Hindlimb muscle (tissue), 1 donor: ENCODE measurements at regions not wholly inside any gene's neighbourhood (a gene's known extent, or its start where the extent isn't known, plus 50 kb on each side); places are given as distances from the start of the nearest gene placed in this dataset.

Experiments
- DNase-seq: peaks from one replicate; pipeline ENCODE4 v3.0.0-alpha.2; 2013

DNA sequence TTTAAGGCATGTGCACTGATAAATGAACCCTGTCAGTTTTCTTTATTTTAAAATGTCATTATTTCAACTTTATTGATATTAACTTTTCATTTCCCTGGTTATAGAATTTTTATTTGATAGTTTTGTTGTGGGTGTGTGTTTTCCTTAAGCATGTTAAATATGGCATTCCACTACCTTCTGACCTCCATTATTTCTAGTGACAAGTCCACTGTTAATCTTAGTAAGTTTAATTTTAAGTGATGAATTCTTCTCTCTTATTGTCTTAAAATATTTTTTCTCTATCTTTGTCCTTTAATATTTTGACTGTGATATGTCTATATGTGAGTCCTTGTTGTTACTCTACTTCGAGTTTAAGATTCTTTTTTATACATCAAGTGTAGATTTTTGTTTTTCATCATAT is 685.7 kb downstream of the GALR1 start:
- DNase-seq: no peak

DNA sequence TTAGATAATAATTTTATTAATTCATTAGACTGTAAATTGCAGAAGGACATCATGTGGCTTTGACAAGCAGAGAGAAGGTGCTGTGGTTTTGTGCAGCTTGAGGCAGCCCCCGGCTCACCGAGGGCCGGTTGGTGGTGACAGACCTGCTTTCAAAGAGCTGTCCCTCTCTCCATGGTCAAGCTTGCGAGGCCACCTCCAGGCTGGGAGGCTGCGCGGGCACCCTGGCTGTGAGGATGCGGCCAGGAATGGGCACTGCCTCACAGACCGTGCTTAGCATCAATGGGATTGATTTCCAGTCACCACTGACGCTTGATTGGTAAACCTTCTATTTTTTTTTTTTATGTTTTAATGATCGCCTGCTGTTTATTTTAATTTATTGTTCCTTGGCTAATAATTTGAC is 690.9 kb downstream of the GALR1 start:
- no peak for DNase-seq

DNA sequence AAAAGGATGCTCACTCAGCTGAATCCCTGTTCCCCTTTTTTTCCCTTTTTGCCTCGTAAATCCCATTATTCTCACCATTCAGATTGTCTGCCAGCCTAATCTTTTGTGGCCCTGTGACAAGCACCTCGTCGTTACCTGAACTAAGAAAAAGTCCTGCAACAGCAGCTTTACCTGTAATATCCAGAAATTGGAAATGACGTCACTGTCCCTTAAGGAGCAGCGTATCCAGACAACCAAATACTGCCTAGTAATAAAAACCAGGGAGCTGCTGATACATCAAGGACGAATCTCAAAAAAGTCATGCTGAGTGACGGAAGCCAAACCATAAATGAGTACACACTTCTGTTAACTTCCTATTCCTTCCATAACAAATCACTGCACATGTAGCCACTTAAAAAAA is 694.9 kb downstream of the GALR1 start:
- DNase-seq: no peak

DNA sequence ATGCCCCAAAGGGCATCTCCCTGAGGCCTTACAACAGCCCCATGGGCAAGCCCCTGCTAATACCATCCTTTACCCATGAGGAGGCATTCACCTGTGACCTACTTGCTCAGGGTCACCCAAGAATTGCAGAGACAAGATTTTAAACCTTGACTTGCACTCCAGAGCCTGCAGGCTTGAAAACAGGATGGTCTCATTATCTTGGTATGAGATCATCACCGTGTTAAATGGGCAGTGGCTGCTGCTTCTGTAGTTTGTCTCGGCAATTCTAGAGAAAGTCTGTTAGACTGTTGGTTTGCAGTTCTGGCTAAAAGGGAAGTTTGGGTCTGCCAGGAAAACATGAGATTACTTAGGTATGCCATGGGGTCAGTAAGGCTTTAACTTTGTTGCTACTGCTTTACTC is 698.9 kb downstream of the GALR1 start:
- DNase-seq: no peak

DNA sequence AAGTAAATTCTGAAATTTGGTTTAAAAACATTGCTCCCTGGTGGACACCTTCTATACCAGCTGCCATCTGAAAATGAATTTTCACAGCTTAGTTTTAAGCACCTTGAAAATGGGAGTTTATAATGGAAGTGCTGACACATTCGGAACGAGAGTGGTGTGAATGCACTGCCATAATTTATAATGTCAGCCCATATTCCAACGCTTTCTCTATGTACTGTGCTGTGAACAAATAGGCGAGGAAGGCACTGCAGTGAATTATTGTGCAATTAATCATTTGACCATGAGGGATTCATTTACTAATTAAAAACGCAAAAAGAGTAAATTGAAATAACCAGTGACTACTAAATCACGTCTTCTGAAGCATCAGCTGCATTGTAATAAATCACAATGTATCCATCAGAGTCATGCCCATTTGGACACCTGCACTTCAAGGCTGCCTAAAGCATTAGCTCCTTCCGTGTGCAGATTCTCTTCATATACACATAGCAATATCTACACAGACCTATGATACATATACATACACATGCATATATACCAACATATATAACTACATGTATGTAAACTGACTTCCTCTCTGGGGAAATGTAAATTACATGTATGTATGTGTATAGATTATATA is 699.8 kb downstream of the GALR1 start:
- DNase-seq: no peak

DNA sequence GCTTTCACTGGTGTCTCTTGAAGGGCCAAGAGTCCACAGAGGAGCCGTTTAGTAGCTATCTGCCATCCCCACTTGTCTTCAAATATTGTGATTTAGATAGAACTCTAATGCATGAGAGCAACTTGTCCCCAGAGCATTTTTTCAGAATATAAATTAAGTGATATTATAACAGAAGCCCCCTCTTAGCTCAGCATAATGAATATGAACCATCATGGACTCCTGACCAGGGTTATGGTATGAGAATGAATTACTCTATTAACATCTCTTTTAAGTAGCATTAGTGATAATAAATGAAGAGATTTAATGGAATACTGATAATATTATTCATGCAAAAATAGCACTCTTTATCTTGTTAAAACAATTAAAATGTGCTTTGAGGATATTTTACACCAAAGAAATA is 709.6 kb downstream of the GALR1 start:
- no peak for DNase-seq

DNA sequence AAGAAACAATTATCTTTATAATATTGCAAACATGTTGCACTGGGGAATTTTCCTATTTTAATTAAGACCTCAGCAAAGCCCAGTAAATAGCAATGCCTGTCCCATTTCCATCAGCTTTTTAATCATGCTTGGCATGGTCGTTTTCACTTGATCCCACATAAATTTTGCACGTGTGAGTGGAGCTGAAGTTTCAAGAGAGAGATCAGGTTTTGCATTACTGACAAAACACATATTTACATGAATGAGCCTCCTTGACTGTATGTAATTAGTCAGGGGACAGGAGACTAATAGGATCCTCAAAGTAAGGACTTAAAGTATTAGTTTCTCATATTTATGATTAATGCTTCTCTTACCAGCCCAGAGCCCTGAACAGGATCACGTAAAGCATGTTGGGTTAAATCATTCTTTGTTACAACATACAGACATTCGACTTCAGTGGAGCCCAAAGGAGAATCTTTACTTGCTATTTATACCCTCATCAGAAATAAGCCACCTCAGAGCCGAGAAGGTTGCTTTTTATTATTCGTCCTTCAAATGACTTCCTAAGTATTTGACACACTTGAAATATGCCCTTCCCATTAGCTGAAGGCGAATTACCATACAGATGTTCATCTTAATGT is 711.3 kb downstream of the GALR1 start:
- DNase-seq: no peak

DNA sequence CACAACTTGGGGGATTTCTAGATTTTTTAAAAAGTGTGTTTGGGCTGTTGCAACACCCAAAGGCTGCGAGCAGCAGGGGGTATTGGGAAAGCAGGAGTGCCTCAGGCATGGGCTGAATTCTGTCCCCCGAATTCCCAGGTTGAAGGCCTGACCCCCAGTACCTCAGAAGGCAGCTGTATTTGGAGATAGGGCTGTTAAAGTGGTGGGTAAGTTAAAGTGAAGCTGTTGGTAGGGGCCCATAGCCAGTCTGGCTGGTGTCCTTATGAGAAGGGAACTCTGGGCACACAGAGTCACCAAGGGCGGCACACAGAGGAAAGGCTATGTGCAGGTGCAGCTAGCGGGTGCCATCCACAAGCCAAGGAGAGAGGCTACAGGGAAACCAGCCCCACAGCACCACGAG is 717.4 kb downstream of the GALR1 start:
- DNase-seq: no peak

DNA sequence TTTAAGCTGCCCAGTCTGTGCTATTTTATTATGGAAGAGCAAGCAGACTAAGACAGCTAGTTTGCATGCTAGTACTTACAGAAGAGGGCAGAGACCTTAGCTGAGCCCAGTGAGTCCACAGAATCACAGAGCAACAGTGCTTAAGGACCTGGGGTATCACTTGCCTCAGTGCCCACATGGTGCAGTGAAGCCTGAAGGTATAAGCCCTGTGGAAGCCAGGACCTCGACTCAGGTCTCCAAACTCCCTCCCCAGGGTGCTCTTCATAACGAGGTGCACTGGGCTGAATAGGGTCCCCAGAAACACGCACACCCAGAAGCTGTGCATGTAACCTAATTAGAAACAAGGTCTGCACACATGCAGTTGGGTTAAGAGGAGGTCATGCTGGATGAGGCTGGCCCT is 718.1 kb downstream of the GALR1 start:
- DNase-seq: no peak

DNA sequence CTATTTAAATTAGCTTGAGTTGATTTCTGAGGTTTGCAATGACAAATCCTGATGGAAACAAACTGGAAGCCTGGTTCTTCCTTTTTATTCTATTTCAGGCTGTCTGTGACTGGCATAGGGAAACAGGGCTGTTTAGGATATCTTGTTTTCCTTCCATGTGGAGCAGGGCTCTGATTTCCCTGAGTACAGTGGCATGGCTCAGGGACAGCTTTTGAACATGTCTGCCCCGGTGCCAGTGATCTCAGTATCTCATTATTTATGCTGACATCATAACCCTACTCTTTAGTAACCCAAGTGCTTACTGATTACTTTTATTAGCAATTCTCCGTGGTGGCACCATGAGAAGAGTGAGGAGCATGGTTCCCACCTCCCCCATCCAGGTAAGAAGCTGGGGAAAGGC is 720.3 kb downstream of the GALR1 start:
- no peak for DNase-seq

DNA sequence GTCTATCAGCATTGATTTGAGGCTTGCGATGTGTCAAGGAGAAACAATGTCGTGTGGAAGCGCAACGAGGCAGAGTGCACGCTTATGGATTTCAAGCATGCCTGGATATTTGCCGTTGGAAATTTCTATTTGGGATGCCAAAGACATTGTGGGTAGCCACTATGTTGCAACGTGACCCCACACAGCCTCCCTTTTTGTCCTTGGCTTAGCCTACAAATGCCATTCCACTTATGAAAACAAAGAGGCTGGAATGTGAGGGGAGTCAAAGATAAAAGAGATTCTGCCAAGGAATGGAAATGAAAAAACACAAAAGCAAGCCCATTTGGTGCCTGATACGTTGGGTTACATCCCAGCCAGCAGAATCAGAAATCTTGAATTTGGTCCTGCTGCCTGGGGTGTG is 721.2 kb downstream of the GALR1 start:
- DNase-seq: no peak

DNA sequence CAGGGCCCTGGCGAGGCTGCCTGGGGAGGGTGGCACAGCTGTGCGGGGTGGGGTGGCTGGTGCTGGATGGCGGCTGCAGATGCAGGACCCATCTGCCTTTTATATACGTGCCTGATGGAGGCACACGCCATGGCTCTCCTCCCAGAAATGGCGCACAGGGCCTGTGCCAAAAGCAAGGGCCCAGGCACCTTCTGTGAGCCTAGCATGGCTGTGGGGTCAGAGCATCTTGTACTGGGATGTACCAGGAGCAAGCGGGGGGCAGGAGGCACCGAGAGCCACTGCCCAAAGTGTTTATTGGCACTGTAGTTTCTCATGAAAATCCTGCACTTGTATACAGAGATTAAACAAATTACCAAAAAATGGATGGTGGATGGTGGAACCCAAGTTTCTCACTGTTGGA is 724.1 kb downstream of the GALR1 start:
- DNase-seq: no peak

DNA sequence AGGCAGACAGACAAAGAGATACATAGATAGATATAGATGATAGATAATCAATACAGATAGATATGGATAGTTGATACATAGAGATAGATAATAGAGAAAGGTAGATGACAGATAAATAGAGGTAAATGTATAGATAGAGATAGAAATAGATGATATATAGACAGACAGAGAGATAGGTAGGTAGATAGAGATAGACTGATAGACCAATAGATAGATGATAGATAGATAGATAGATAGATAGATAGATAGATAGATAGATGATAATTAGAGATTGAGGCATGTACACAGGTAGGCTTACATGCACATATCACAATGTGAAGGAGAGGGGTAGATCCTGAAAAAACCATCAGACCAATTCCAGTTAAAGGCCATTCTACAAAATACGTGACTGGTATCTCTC is 724.7 kb downstream of the GALR1 start:
- no peak for DNase-seq

DNA sequence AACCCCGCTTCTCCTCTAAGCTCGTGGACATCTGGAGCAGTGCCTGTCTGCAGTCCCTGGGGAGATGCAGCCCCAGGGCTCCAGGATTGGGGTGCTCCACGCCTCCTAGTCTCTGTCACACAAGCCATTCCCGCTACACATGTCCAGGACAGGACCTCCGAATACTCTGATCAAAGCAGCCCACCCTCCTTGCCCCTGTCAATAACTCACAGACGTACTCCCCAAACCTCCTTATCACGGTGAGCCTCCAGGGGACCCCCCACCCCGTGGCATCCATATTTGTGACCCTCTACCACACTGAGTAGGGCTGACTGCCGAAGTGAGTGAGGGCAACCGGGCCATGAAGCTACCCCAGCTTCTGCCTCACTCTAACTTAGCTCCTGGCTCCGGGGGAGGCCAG is 727.7 kb downstream of the GALR1 start:
- no peak for DNase-seq

DNA sequence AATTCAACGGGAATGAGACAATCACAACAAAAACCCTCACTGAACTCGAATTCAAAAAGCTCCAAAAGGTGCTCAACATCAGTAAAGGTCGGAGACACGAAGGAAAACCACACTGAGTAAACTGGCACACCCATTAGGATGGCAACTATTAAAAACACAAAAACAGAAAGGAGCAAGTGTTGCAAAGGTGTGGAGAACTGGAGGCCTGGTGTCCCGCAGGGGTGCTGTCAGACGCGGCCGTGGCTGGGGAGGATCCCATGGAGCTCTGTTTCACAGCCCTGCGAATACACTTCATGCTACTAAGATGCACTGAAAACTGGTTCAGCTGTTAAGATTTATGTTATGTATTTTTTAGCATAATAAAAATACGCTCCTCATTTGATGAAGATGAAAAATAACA is 730.6 kb downstream of the GALR1 start:
- no peak for DNase-seq

DNA sequence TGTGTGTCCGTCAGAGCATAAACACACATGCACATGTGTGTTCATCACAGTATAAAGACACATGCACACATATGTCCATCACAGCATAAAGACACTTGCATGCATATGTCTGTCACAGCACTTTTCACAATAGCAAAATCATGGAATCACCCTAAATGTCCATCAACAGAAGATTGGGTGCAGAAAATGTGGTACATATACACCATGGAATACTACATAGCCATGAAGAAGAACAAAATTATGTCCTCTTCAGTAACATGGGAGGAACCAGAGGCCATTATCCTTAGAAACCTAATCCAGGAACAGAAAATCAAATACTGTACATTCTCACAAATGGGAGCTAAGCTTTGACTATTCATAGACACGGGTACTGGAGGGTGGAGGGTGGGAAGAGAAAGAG is 732.2 kb downstream of the GALR1 start:
- no peak for DNase-seq

DNA sequence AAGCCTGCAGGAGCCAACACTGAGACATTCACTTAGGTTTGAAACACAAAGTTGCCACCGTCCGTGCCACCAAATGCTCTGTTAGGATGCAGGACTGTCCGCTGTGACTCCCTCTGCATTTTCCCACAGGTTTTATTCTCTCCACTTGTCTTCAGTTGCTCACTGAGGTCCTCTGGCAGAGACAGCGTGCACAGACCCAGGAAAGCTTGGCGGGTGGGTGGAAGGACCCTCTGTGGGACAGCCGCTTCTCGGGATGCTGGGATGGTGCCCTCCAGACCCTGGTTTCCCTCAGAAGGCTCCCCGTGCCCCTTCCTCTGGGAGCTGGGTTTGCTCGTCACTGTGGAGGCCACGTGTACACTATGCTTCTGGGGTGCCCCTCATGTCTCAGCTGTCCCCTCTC is 733.6 kb downstream of the GALR1 start:
- DNase-seq: no peak

DNA sequence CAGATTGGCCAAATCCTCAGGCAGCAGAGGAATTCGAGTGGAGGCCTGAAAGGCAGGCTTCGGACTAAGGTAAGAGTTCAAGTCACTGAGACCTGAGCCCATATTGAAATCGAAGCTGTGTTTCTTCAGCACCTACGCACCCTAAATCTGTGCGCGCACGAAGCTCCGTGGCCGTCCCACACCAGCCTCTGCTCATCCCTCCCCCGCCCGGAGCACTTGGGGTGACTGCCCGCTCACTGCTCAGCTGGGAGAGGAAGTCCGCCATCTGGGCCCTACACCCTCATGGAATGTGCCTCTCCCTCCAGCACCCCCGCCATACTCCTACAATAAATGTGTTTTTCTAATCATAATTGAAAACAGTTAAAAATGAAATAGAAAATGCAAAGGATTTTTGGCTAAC is 734.5 kb downstream of the GALR1 start:
- no peak for DNase-seq

DNA sequence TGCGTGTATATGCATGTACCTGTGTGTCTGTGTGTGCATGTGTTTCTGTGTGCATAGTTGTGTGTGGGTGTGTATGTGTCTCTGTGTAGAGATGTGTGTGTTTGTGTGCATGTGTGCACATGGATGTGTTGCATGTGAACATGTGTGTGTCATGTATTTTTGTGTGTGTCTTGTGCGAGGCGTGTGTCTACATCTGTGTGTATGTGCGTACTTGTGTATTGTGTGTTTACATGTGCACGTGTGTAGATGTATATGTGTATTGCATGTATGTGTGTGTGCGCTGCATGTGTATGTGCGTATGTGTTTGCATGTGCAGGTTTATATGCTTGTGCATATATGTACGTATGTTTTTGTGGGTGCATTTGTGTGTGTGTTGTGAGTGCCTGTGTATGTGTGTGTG is 735.2 kb downstream of the GALR1 start:
- DNase-seq: no peak

DNA sequence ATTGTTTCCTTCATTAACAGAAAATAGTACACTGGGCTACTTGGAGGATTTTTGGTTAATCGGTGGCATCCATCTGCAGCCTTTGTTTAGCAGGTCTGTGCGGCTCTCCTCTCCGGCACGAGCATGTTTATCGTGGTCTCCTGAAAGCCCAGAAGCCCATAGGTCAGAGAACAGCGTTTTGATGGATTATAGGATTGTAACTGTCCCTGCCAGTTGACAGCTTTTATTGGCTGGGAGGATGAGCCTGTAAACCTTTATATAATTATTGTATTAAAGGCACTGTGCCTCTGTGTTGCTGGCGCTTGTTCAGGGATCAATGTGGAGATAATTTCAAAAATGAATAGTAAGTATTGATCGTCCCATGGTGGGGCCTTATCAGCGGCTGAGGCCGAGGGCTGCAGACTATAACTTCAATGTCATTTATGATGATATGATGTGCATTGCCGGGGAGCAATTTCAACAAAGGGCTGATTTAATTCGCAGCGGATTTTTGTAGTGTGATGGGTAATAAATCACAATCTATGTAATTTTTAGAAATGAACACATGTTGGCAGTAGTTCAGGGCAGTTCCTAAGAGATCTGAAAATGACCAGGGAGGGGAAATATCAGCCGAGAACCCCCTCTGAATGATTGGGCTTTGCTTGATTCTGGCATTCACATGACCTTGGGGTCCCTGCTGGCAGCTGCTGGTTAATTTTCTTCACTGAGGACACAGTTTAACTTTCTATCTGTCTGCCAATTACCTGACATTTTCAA is 736.1 kb downstream of the GALR1 start:
- no peak for DNase-seq

DNA sequence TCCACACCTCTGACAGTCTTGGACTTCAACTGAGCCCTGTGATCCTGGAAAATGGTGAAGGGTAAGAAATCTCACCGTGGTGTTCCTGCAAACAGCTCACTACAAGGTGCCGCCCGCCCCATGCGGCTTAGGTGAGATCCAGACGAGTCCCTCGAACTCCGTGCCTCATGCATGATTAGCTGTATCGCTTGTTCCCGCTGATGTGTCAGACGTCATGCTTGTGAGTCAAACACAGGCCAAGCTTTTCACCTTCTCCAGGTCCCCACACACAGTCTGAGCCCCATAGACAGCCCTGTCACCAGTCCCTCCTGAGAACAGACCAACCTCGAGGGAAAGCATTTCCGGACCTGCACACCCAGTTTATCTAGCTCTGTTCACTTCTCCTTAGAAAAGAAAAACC is 740.5 kb downstream of the GALR1 start:
- DNase-seq: no peak

DNA sequence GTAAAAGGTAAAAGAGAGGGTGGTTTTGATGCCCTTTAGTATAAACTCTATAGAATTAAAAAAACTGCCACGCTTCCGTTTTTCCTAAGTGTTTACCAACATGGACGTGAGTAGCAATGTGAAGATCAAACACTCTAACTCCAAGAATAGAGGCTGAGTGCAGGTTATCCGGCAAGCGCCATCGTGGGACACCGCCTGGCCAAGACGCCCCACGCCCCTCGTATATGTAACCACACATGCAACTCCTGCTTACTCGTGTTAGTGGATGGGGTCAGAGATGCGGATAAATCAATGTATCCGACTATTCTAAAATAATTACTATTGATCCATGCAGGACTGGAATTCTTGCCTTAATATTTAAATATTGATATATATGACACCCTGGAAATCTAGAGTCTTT is 741.3 kb downstream of the GALR1 start:
- no peak for DNase-seq

DNA sequence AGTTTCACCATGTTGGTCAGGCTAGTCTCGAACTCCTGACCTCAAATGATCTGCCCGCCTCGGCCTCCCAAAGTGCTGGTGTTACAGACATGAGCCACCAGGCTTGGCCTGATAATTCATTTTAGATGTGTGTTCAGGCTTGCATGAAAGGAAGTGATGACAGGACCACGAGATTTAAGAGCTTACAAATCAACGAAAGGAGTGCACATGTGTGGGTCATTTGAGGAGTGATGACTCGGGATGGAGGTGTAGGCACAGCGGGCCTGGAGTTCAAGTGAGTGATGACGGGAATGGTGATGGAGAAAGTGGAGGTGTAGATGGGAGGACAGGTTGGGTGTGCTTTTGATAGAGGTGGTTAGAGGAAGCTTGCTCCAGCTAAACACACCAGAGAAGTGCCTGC is 742.4 kb downstream of the GALR1 start:
- no peak for DNase-seq

DNA sequence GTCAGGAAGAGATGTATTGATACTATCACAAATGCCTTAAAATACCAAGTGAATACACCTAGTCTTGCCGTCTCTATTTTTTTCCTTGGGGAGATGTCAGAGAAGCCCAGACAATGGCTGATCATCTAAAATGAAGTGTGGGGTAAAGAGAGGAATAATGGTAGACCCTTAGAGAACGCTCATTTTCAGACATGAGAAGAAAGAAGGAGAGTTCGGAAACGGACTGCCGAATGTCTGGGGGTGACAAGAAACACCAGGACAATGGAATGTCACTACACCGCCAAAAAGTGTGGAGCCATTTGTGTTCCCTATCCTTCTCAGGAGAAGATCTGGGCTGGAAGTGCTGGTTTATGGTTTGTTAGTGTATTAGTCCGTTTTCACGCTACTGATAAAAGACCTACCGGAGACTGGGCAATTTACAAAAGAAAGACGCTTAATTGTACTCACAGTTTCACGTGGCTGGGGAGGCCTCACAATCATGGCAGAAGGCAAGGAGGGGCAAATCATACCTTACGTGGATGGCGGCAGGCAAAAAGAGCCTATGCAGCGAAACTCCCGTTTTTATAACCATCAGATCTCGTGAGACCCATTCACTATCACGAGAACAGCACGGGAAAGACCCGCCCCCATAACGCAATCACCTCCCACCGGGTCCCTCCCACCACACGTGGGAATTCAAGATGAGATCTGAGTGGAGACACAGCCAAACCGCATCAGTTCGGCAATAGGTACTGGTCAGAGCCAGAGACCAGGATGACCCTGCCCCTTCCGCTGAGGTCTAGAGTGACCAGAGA is 743.7 kb downstream of the GALR1 start:
- DNase-seq: no peak
